MM.1S (cell line): ENCODE measurements at regions not wholly inside any gene's neighbourhood (a gene's known extent, or its start where the extent isn't known, plus 50 kb on each side); places are given as distances from the start of the nearest gene placed in this dataset.

Source experiments
- DNase-seq: peaks from one replicate; pipeline ENCODE4 v3.0.0-alpha.2; 2015
- H2AFZ ChIP-seq: fragments of 300-600 bp; sonication (generic); 2 replicates; pipeline ENCODE4 v1.6.0; 2016; ENCODE audit warnings: antibody characterized with exemption, low read length
- H3F3A ChIP-seq: fragments of 300-600 bp; sonication (generic); 2 replicates; pipeline ENCODE4 v1.6.1; 2016; ENCODE audit warnings: mild to moderate bottlenecking, antibody characterized with exemption, low read length, moderate library complexity, mixed read lengths; ENCODE audit not compliant: insufficient read depth
- H3K27ac ChIP-seq: fragments of 300-600 bp; sonication (generic); 2 replicates; pipeline ENCODE4 v1.5.1; 2016; ENCODE audit warnings: mild to moderate bottlenecking, low read length
- H3K27me3 ChIP-seq: fragments of 300-600 bp; sonication (generic); replicated peaks from 2 replicates; pipeline ENCODE4 v1.6.0; 2016; ENCODE audit warnings: low read length; ENCODE audit not compliant: insufficient read depth
- H3K36me3 ChIP-seq: fragments of 300-600 bp; sonication (generic); replicated peaks from 2 replicates; pipeline ENCODE4 v1.6.1; 2016; ENCODE audit warnings: mild to moderate bottlenecking, low read length, mixed read lengths; ENCODE audit not compliant: insufficient read depth
- H3K4me1 ChIP-seq: fragments of 300-600 bp; sonication (generic); 2 replicates; pipeline ENCODE4 v1.6.1; 2016; ENCODE audit warnings: low read length, mixed read lengths
- H3K4me2 ChIP-seq: fragments of 300-600 bp; sonication (generic); 2 replicates; pipeline ENCODE4 v1.6.0; 2016; ENCODE audit warnings: low read depth, low read length
- H3K4me3 ChIP-seq: fragments of 300-600 bp; sonication (generic); 2 replicates; pipeline ENCODE4 v1.5.1; 2016; ENCODE audit warnings: low read length, mixed read lengths
- H3K79me2 ChIP-seq: fragments of 300-600 bp; sonication (generic); 2 replicates; pipeline ENCODE4 v1.6.1; 2016; ENCODE audit warnings: mixed run types, low read length, mixed read lengths
- H3K9ac ChIP-seq: fragments of 300-600 bp; sonication (generic); 2 replicates; pipeline ENCODE4 v1.6.1; 2016; ENCODE audit warnings: low read length, mixed read lengths
- H3K9me2 ChIP-seq: fragments of 300-600 bp; sonication (generic); replicated peaks from 2 replicates; pipeline ENCODE4 v1.6.1; 2016; ENCODE audit warnings: mild to moderate bottlenecking, low read length, mixed read lengths; ENCODE audit not compliant: insufficient read depth
- H3K9me3 ChIP-seq: fragments of 300-600 bp; sonication (generic); replicated peaks from 2 replicates; pipeline ENCODE4 v1.6.1; 2016; ENCODE audit warnings: mild to moderate bottlenecking, low read length, mixed read lengths; ENCODE audit not compliant: insufficient read depth
- H4K20me1 ChIP-seq: fragments of 300-600 bp; sonication (generic); 2 replicates; pipeline ENCODE4 v1.6.1; 2016; ENCODE audit warnings: mild to moderate bottlenecking, low read length, moderate library complexity, mixed read lengths; ENCODE audit not compliant: insufficient read depth
- EZH2 ChIP-seq: fragments of 300-600 bp; sonication (generic); optimal IDR thresholded peaks from 2 replicates; pipeline ENCODE3; 2017; ENCODE audit warnings: low read depth, mild to moderate bottlenecking, antibody characterized with exemption, low read length, mixed read lengths
- EZH2phosphoT487 ChIP-seq: fragments of 300-600 bp; sonication (generic); IDR thresholded peaks from 2 replicates; pipeline ENCODE4 v1.6.1; 2018; ENCODE audit warnings: antibody characterized with exemption, low read length
- TF ChIP-seq, protein P1 (sequence below): fragments of 300-600 bp; sonication (generic); IDR thresholded peaks from 2 replicates; pipeline ENCODE4 v1.5.1; 2016; ENCODE audit warnings: antibody characterized with exemption, low read length, mixed read lengths

DNA sequence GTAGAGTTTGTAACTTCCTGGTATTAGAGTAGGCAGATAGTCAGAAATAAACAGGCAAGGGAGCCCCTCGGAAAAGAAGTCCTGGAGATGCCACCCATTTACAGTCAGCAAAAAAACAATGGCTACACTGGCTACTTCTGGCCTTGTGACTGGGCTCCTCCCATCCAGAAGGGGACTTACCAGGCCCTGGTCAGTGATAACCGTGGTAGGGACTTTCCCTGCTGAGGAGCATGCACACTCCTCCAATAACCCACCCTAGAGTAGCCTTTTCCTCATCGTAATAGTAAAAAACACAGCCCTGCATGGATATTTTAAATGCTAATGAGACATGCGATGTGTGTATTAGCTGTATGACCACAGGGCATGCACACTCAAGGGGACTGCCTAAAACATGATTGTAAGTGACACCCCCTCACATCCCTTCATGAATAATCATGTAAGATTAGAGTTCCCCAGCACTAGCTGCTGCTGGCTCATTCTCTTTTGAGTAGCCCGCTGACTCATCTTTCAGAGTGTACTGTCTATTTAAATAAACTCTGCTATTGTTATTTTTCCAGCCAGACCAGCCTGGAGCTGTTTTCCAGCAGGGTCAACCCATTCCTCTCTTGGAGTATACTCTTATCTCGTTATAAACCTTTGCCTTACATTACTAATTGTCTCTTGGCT lies 413.8 kb upstream of the TMTC1 start:
- Histone ChIP-seq H2AFZ (no peak overlapping the region), H3K4me2 (no peak overlapping the region)

DNA sequence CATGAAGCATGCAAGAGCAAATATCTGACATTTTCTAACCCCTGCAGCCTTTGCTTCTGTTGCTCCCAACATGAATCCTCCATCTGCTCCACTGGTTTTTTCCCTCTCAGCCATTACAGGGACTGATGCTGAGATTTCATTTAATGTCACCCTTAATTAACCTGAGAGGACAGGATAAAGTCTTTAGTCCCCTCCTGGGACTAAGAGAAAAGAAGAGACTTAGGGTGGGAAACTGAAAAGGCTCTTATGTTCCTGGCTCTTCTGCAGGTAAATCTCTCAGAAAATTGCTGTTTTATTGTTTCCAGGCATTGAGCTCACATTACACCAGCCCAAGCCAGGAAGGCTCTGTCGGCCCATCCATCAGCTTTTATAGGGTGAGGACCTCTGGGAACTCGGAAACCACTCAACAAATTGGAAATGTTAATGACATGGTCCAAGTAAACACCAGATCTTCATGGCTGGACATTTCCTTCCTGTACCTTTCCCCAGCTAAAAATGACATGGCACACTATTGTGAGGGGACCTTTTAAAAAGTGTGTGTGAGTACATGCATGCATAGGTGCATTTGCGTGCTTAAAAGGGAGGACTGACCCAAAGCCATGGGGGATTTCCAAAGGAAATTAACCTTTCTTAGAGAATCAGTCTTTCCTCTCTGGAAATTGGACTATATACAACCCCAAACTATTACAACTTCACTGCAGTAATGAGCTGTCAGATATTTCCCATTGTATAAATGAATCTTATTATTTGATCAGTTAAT lies 408.1 kb upstream of the TMTC1 start:
- TF ChIP-seq EZH2 (no peak), EZH2phosphoT487 (no peak)
- TF ChIP-seq, protein P1, sequence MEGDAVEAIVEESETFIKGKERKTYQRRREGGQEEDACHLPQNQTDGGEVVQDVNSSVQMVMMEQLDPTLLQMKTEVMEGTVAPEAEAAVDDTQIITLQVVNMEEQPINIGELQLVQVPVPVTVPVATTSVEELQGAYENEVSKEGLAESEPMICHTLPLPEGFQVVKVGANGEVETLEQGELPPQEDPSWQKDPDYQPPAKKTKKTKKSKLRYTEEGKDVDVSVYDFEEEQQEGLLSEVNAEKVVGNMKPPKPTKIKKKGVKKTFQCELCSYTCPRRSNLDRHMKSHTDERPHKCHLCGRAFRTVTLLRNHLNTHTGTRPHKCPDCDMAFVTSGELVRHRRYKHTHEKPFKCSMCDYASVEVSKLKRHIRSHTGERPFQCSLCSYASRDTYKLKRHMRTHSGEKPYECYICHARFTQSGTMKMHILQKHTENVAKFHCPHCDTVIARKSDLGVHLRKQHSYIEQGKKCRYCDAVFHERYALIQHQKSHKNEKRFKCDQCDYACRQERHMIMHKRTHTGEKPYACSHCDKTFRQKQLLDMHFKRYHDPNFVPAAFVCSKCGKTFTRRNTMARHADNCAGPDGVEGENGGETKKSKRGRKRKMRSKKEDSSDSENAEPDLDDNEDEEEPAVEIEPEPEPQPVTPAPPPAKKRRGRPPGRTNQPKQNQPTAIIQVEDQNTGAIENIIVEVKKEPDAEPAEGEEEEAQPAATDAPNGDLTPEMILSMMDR, result no peak
- Histone ChIP-seq H3K4me3 (no peak overlapping the region), H3K27me3 (no peaks in the 10 kb centered on the region), H3K4me2 (no peak overlapping the region), H2AFZ (no peak overlapping the region), H3K9ac (no peak overlapping the region), H3K79me2 (no peaks in the 10 kb centered on the region), H3K4me1 (no peaks in the 10 kb centered on the region), H3K9me3 (no peaks in the 10 kb centered on the region), H3K9me2 (no peaks in the 10 kb centered on the region), H4K20me1 (no peaks in the 10 kb centered on the region), H3K27ac (no peak overlapping the region), H3F3A (no peaks in the 10 kb centered on the region), H3K36me3 (no peaks in the 10 kb centered on the region)
- DNase-seq, result no peak

More for the DNA sequence above, 413.8 kb upstream of the TMTC1 start:
- no peak for DNase-seq
- Histone ChIP-seq H3F3A (no peaks in the 10 kb centered on the region), H3K27ac (no peak overlapping the region), H3K4me3 (no peak overlapping the region), H3K9me3 (no peaks in the 10 kb centered on the region), H3K9ac (no peak overlapping the region), H3K36me3 (no peaks in the 10 kb centered on the region), H3K4me1 (no peaks in the 10 kb centered on the region), H4K20me1 (no peaks in the 10 kb centered on the region), H3K79me2 (no peaks in the 10 kb centered on the region), H3K9me2 (no peaks in the 10 kb centered on the region), H3K27me3 (no peaks in the 10 kb centered on the region)
- TF ChIP-seq EZH2phosphoT487 (no peak), EZH2 (no peak)
- TF ChIP-seq, protein P1, result no peak

DNA sequence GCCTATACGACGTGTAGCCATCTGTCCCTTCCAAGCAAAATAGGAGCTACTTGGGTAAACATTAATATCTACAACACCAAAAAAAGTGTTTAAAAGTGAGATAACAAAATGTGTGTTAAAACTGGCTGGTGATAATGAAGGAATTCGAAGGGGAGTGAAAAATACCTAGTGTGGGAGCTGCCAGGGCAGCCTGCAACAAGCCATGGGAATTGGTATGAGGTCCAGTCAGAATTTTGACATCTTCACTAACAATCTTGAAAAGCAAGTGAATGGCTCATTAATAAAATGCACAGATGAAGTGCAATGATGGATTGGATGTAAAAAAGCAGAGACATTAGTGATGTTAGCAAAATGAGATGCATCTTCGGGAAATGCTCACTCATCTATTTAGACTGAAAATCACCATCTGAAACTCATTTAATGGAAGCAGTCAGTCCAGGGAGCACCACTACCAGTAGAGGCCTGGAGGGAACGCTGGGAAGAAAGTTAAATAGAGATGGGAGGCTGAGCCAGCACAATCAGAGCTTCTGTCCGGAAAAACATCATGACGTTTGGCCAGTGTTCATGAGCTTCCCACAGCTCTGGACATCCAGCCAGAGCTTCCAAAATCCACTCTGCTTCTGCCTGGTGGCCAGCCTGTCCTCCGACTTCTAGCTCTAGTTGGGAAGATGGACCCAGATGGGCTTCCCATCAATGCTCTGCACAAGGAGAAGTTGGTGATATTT lies 405.0 kb upstream of the TMTC1 start:
- no peaks in the 10 kb centered on the region for H4K20me1 ChIP-seq
- TF ChIP-seq, protein P1, result no peak
- TF ChIP-seq EZH2 (no peak), EZH2phosphoT487 (no peak)
- H3K27ac ChIP-seq, result no peak overlapping the region
- no peaks in the 10 kb centered on the region for H3K9me3 ChIP-seq
- H3K79me2 ChIP-seq, result no peaks in the 10 kb centered on the region
- H3K4me2 ChIP-seq, result no peak overlapping the region
- no peak overlapping the region for H3K9ac ChIP-seq
- no peaks in the 10 kb centered on the region for H3K36me3 ChIP-seq
- H3F3A ChIP-seq, result no peaks in the 10 kb centered on the region
- no peaks in the 10 kb centered on the region for H3K9me2 ChIP-seq
- no peaks in the 10 kb centered on the region for H3K27me3 ChIP-seq
- DNase-seq, result no peak
- no peaks in the 10 kb centered on the region for H3K4me1 ChIP-seq
- H3K4me3 ChIP-seq, result no peak overlapping the region
- no peak overlapping the region for H2AFZ ChIP-seq
